ENCODE measurements at regions not wholly inside any gene's neighbourhood (a gene's known extent, or its start where the extent isn't known, plus 50 kb on each side); places are given as distances from the start of the nearest gene placed in this dataset.

GRCh38 chr14:48536318-48536717 lies 860.9 kb upstream of the MDGA2 start:
- DNase-seq (ENCODE audit: low spot score): no peak
- TF ChIP-seq CTCF (IDR thresholded peaks at IDR 0.05): no peak
- no peak for ATAC-seq (ENCODE audit: low FRiP score)

- DNase-seq (ENCODE audit: low spot score) (no peak), ATAC-seq (ENCODE audit: low FRiP score) (no peak)
- no peak for TF ChIP-seq CTCF (IDR thresholded peaks at IDR 0.05)
Measured at GRCh38 chr14:48527832-48528231, 852.4 kb upstream of the MDGA2 start.

GRCh38 chr14:48526307-48526706 lies 850.9 kb upstream of the MDGA2 start:
- no peak for TF ChIP-seq CTCF (IDR thresholded peaks at IDR 0.05)
- DNase-seq (ENCODE audit: low spot score): no peak
- no peak for ATAC-seq (ENCODE audit: low FRiP score)

- no peak for ATAC-seq (ENCODE audit: low FRiP score)
- no peak for TF ChIP-seq CTCF (IDR thresholded peaks at IDR 0.05)
- DNase-seq (ENCODE audit: low spot score): no peak
Measured at GRCh38 chr14:48504921-48505320, 829.5 kb upstream of the MDGA2 start.

GRCh38 chr14:48490756-48491155 lies 815.4 kb upstream of the MDGA2 start:
- ATAC-seq (ENCODE audit: low FRiP score) (no peak), DNase-seq (ENCODE audit: low spot score) (no peak)
- TF ChIP-seq CTCF (IDR thresholded peaks at IDR 0.05): no peak

GRCh38 chr14:48473944-48474343 lies 798.5 kb upstream of the MDGA2 start:
- TF ChIP-seq CTCF (IDR thresholded peaks at IDR 0.05): no peak
- ATAC-seq (ENCODE audit: low FRiP score): no peak
- no peak for DNase-seq (ENCODE audit: low spot score)

- DNase-seq (ENCODE audit: low spot score) (no peak), ATAC-seq (ENCODE audit: low FRiP score) (no peak)
- no peak for TF ChIP-seq CTCF (IDR thresholded peaks at IDR 0.05)
Measured at GRCh38 chr14:48456051-48456450, 780.6 kb upstream of the MDGA2 start.
